HUES64 (cell line): ENCODE measurements at regions not wholly inside any gene's neighbourhood (a gene's known extent, or its start where the extent isn't known, plus 50 kb on each side); places are given as distances from the start of the nearest gene placed in this dataset.
"Not testable (repeated sequence)": the region's sequence is repeated elsewhere in the genome, so short reads cannot be mapped to it uniquely, and the experiment has no call there.

Experiments
- H3K27ac ChIP-seq: 2 replicates; pipeline ENCODE4 v1.7.0; 2013; ENCODE audit warnings: low read depth, low read length, inconsistent platforms
- H3K27me3 ChIP-seq: 2 replicates; pipeline ENCODE4 v1.6.1; 2013; ENCODE audit warnings: mild to moderate bottlenecking, low read length; ENCODE audit not compliant: insufficient read depth
- H3K36me3 ChIP-seq: 2 replicates; pipeline ENCODE4 v1.6.1; 2013; ENCODE audit warnings: mild to moderate bottlenecking, low read length; ENCODE audit not compliant: insufficient read depth
- H3K4me1 ChIP-seq: 2 replicates; pipeline ENCODE4 v1.6.1; 2013; ENCODE audit warnings: mild to moderate bottlenecking, low read length, moderate library complexity; ENCODE audit not compliant: insufficient read depth
- H3K4me3 ChIP-seq: 2 replicates; pipeline ENCODE4 v1.5.1; 2013; ENCODE audit warnings: mild to moderate bottlenecking, low read length, moderate library complexity
- H3K9ac ChIP-seq: 2 replicates; pipeline ENCODE4 v1.6.1; 2013; ENCODE audit warnings: mild to moderate bottlenecking, low read depth, low read length
- H3K9me3 ChIP-seq: 2 replicates; pipeline ENCODE4 v1.6.1; 2013; ENCODE audit warnings: low read depth, low read length; ENCODE audit not compliant: insufficient read depth
- WGBS: fragments of 150-250, 120-280 bp; methylation state at CpG from one replicate; pipeline ENCODE4 v1.1.7; 2013; ENCODE audit warnings: missing lambda C conversion rate; 5-methylcytosine and 5-hydroxymethylcytosine counted together

GRCh38 chr9:86613943-86614342 lies 259.7 kb upstream of the TUT7 start:
- Histone ChIP-seq H3K36me3 (no peaks in the 10 kb centered on the region), H3K4me1 (peaks cover 12% of the 10 kb centered on the region; the same call in 1 of the 2 replicates), H3K27me3 (no peaks in the 10 kb centered on the region), H3K9me3 (no peaks in the 10 kb centered on the region), H3K9ac (no peak overlapping the region), H3K4me3 (no peak overlapping the region), H3K27ac (no peak overlapping the region)
- WGBS = over 99% methylated on average over 4 of the region's 5 CpGs

- not testable (repeated sequence) for H3K27ac ChIP-seq, H3K36me3 ChIP-seq, H3K9me3 ChIP-seq, H3K27me3 ChIP-seq
- H3K4me3 ChIP-seq = peak overlapping the region; percentile 49
- 15% methylated on average over 24 of the region's 27 CpGs for WGBS
- H3K4me1 ChIP-seq = peaks cover 12% of the 10 kb centered on the region; the same call in 1 of the 2 replicates
- H3K9ac ChIP-seq = peak overlapping the region; percentile 56
Observed at GRCh38 chr9:86611534-86611933, 257.3 kb upstream of the TUT7 start.

GRCh38 chr9:86605303-86605702 lies 251.1 kb upstream of the TUT7 start:
- Histone ChIP-seq H3K9me3 (no peaks in the 10 kb centered on the region), H3K27me3 (no peaks in the 10 kb centered on the region), H3K9ac (no peak overlapping the region), H3K4me3 (no peak overlapping the region), H3K4me1 (peaks cover 35% of the 10 kb centered on the region; the same call in 1 of the 2 replicates), H3K27ac (no peak overlapping the region), H3K36me3 (no peaks in the 10 kb centered on the region)
- WGBS = 94% methylated on average over 2 of the region's 3 CpGs

- H3K4me3 ChIP-seq = no peak overlapping the region
- H3K4me1 ChIP-seq = peaks cover 40% of the 10 kb centered on the region
- no peaks in the 10 kb centered on the region for H3K36me3 ChIP-seq
- no peak overlapping the region for H3K9ac ChIP-seq
- H3K27ac ChIP-seq = no peak overlapping the region
- H3K27me3 ChIP-seq = no peaks in the 10 kb centered on the region
- H3K9me3 ChIP-seq = no peaks in the 10 kb centered on the region
Observed at GRCh38 chr9:86604741-86605140, 250.5 kb upstream of the TUT7 start.

- Histone ChIP-seq H3K36me3 (no peaks in the 10 kb centered on the region), H3K27me3 (no peaks in the 10 kb centered on the region), H3K4me1 (peaks cover 61% of the 10 kb centered on the region), H3K4me3 (no peak overlapping the region), H3K9ac (no peak overlapping the region), H3K27ac (no peak overlapping the region), H3K9me3 (no peaks in the 10 kb centered on the region)
Observed at GRCh38 chr9:86602715-86603114, 248.5 kb upstream of the TUT7 start.

- H3K9me3 ChIP-seq = 0 out of 2 replicates have a peak, but pooled peaks cover 2% of the 10 kb centered on the region
- 81% methylated on average over 3 of the region's 3 CpGs for WGBS
- H3K36me3 ChIP-seq = no peaks in the 10 kb centered on the region
- no peak overlapping the region for H3K4me3 ChIP-seq
- no peaks in the 10 kb centered on the region for H3K27me3 ChIP-seq
- no peak overlapping the region for H3K9ac ChIP-seq
- H3K4me1 ChIP-seq = peaks cover 61% of the 10 kb centered on the region
- no peak overlapping the region for H3K27ac ChIP-seq
Observed at GRCh38 chr9:86601697-86602096, 247.5 kb upstream of the TUT7 start.

- Histone ChIP-seq H3K4me1 (peaks cover 61% of the 10 kb centered on the region), H3K9me3 (0 out of 2 replicates have a peak, but pooled peaks cover 2% of the 10 kb centered on the region), H3K36me3 (no peaks in the 10 kb centered on the region), H3K9ac (no peak overlapping the region), H3K4me3 (no peak overlapping the region), H3K27ac (no peak overlapping the region), H3K27me3 (no peaks in the 10 kb centered on the region)
- 82% methylated on average over 3 of the region's 3 CpGs for WGBS
Observed at GRCh38 chr9:86600977-86601376, 246.8 kb upstream of the TUT7 start.

- Histone ChIP-seq H3K4me1 (peaks cover 59% of the 10 kb centered on the region), H3K9me3 (0 out of 2 replicates have a peak, but pooled peaks cover 2% of the 10 kb centered on the region), H3K36me3 (no peaks in the 10 kb centered on the region), H3K27ac (no peak overlapping the region), H3K4me3 (no peak overlapping the region), H3K27me3 (no peaks in the 10 kb centered on the region), H3K9ac (no peak overlapping the region)
- 64% methylated on average over 3 of the region's 3 CpGs for WGBS
Observed at GRCh38 chr9:86600291-86600690, 246.1 kb upstream of the TUT7 start.

- Histone ChIP-seq H3K9ac (no peak overlapping the region), H3K27ac (no peak overlapping the region), H3K4me3 (no peak overlapping the region), H3K27me3 (no peaks in the 10 kb centered on the region), H3K9me3 (0 out of 2 replicates have a peak, but pooled peaks cover 2% of the 10 kb centered on the region), H3K36me3 (no peaks in the 10 kb centered on the region), H3K4me1 (peaks cover 52% of the 10 kb centered on the region)
- 57% methylated on average over 1 of the region's 1 CpG for WGBS
Observed at GRCh38 chr9:86599561-86599960, 245.4 kb upstream of the TUT7 start.

- 0 out of 2 replicates have a peak, but pooled peaks cover 2% of the 10 kb centered on the region for H3K9me3 ChIP-seq
- H3K27ac ChIP-seq = 0 out of 2 replicates have a peak overlapping the region, but pooled peaks have one; percentile 24
- no peaks in the 10 kb centered on the region for H3K27me3 ChIP-seq
- H3K4me3 ChIP-seq = no peak overlapping the region
- H3K9ac ChIP-seq = peak overlapping the region; percentile 23; the same call in 1 of the 2 replicates
- WGBS = 76% methylated on average over 10 of the region's 10 CpGs
- H3K4me1 ChIP-seq = peaks cover 52% of the 10 kb centered on the region
- no peaks in the 10 kb centered on the region for H3K36me3 ChIP-seq
Observed at GRCh38 chr9:86598411-86599239, 244.4 kb upstream of the TUT7 start.

GRCh38 chr9:86594724-86595123 lies 240.5 kb upstream of the TUT7 start:
- H3K4me1 ChIP-seq = peaks cover 20% of the 10 kb centered on the region
- 90% methylated on average over 10 of the region's 10 CpGs for WGBS

More at GRCh38 chr9:86594724-86595123, 240.5 kb upstream of the TUT7 start:
- Histone ChIP-seq H3K9ac (no peak overlapping the region), H3K27ac (no peak overlapping the region), H3K4me3 (no peak overlapping the region), H3K36me3 (no peaks in the 10 kb centered on the region), H3K9me3 (0 out of 2 replicates have a peak, but pooled peaks cover 2% of the 10 kb centered on the region), H3K27me3 (no peaks in the 10 kb centered on the region)
